ENCODE measurements at regions not wholly inside any gene's neighbourhood (a gene's known extent, or its start where the extent isn't known, plus 50 kb on each side); places are given as distances from the start of the nearest gene placed in this dataset.

DNA sequence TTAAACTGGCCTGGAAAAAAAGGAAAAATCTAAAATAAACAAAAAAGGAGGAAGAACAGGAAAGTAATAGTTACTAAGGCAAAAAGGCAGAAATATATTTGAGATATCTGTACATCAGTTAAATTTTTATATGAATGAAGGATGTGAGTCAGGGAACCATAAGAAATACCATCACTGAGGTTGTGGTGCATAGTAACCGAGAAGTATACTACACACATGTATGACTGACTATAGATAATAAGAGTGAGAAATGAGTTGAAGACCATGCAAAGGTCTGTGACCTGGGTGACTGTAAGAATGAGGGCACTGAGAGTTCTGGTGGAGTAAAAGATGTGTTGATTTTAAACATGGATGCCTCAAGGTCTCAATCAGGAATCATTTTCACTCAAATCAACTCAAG lies 220.6 kb upstream of the FAM241A start:
- no peak for DNase-seq
- Mint-ChIP-seq H3K27me3 (peaks cover 3% of the 10 kb centered on the region), H3K27ac (no peak overlapping the region), H3K9me3 (no peaks in the 10 kb centered on the region), H3K36me3 (ENCODE audit: low read depth) (no peaks in the 10 kb centered on the region), H3K4me1 (no peaks in the 10 kb centered on the region), H3K4me3 (no peak overlapping the region)
- POLR2A ChIA-PET, result no interaction called here
- CTCF ChIA-PET, result no interaction called here

DNA sequence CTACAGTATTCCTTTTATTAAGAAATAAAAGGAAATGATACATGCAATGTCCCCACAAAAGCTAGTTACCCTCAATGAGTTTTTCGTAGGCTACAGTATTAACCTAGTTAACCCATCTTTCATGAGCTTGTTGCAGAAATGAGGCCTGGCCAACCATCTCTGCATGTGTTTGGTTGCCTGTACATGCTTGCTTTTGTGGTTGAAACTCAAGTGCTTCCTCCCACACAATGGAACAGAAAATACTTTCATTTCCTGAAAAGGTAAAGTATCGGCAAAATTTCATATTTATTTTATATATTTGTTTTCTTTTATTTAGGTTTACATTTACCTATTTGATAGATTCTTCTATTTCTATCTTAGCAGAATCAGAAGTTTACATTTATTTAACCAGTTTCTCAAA lies 214.6 kb upstream of the FAM241A start:
- ChIA-PET POLR2A (no interaction called here), CTCF (no interaction called here)
- H3K27me3 Mint-ChIP-seq, result peaks cover 16% of the 10 kb centered on the region
- H3K27ac Mint-ChIP-seq, result no peak overlapping the region
- H3K4me1 Mint-ChIP-seq, result no peaks in the 10 kb centered on the region
- DNase-seq, result no peak
- no peaks in the 10 kb centered on the region for H3K9me3 Mint-ChIP-seq
- no peak overlapping the region for H3K4me3 Mint-ChIP-seq
- no peaks in the 10 kb centered on the region for H3K36me3 Mint-ChIP-seq (ENCODE audit: low read depth)

DNA sequence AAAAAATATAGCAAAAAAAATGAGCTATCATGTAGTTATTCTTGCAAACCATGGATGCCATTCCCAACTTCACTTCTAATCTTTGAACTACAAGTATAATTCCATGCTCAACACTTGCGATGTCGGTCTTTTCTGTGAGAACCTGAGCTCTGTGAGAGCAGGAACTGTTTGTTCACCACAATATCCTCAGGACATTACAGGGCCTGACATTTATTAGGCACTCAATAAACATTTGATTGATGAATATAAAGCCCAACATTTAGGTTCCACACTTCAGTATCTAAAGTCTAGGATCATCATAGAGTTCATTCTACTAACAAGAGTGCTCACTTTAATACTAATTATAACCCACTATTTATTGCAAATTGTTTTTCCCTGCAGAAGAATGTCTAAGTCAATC lies 211.6 kb upstream of the FAM241A start:
- H3K27me3 Mint-ChIP-seq, result peaks cover 16% of the 10 kb centered on the region
- no peaks in the 10 kb centered on the region for H3K9me3 Mint-ChIP-seq
- no peak overlapping the region for H3K4me3 Mint-ChIP-seq
- H3K4me1 Mint-ChIP-seq, result no peaks in the 10 kb centered on the region
- H3K36me3 Mint-ChIP-seq (ENCODE audit: low read depth), result no peaks in the 10 kb centered on the region
- ChIA-PET POLR2A (interaction anchor here (0.7 kb wide), 1 partner anchor 96 kb away, joined by 4 read pairs; no protein-coding TSS in a partner anchor), CTCF (no interaction called here)
- H3K27ac Mint-ChIP-seq, result no peak overlapping the region
- no peak for DNase-seq

DNA sequence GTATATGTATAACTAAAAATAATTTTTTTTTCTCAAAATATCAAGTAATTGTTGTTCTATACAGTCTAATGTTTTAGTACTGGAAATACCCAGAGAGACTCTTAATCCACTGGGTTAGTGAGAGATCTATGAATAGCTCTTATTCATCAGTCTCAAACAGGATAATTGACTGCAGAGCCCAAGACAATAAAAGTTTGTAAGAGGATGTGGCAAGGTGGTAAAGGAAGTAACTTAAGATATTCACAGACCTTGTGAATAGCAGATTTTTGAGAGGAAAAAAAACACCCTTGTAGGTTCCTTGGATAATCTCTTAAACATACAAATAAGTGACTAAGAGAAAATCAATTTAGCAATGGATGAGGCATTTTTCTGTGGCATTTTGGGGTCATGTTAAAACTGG lies 210.9 kb upstream of the FAM241A start:
- H3K27me3 Mint-ChIP-seq, result peaks cover 16% of the 10 kb centered on the region
- DNase-seq, result no peak
- no peak overlapping the region for H3K27ac Mint-ChIP-seq
- ChIA-PET CTCF (no interaction called here), POLR2A (interaction anchor here (0.7 kb wide), 1 partner anchor 96 kb away, joined by 4 read pairs; no protein-coding TSS in a partner anchor)
- H3K4me3 Mint-ChIP-seq, result no peak overlapping the region
- no peaks in the 10 kb centered on the region for H3K36me3 Mint-ChIP-seq (ENCODE audit: low read depth)
- H3K4me1 Mint-ChIP-seq, result no peaks in the 10 kb centered on the region
- H3K9me3 Mint-ChIP-seq, result no peaks in the 10 kb centered on the region

DNA sequence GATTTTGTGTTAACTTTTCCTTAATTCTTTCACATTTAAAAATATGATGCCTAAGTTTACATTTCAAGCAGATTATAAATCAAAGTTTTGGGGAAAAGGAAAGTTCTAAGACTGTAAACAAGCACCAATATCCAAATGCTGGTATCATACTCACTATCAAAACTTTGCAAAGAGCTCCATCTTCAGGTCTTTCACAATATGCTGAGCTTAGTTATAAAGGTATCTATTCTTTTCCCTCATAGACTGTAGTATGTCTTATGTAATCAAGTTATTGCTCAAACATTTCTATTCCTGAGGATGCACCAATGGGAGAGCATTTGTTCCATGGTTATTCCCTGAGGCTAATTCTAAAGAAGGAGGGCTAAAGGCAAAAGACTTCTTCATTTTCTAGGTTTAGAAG lies 207.9 kb upstream of the FAM241A start:
- H3K4me1 Mint-ChIP-seq, result no peaks in the 10 kb centered on the region
- H3K27ac Mint-ChIP-seq, result no peak overlapping the region
- H3K36me3 Mint-ChIP-seq (ENCODE audit: low read depth), result no peaks in the 10 kb centered on the region
- H3K9me3 Mint-ChIP-seq, result no peaks in the 10 kb centered on the region
- CTCF ChIA-PET, result no interaction called here
- DNase-seq, result no peak
- H3K4me3 Mint-ChIP-seq, result no peak overlapping the region
- POLR2A ChIA-PET, result no interaction called here
- H3K27me3 Mint-ChIP-seq, result peaks cover 8% of the 10 kb centered on the region

DNA sequence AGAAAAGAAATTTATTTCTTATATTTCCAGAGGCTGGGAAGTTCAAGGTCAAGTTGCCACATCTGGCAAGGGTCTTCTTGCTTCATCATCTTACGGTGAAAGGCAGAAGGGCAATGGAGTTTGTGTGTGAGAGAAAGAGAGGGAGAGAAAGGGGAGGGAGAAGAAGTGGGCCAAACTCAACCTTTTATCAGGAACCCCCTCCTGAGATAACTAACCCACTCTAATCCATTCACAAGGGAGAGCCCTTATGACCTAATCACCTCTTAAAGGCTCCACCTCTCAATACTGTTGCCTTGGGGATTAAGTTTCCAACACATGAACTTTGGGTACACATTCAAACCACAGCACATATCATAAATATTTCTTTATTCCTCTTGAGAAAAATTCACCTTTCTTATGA lies 203.3 kb upstream of the FAM241A start:
- Mint-ChIP-seq H3K27me3 (peaks cover 9% of the 10 kb centered on the region), H3K36me3 (ENCODE audit: low read depth) (no peaks in the 10 kb centered on the region), H3K4me1 (no peaks in the 10 kb centered on the region), H3K27ac (no peak overlapping the region), H3K4me3 (no peak overlapping the region), H3K9me3 (no peaks in the 10 kb centered on the region)
- CTCF ChIA-PET, result no interaction called here
- POLR2A ChIA-PET, result no interaction called here
- no peak for DNase-seq

DNA sequence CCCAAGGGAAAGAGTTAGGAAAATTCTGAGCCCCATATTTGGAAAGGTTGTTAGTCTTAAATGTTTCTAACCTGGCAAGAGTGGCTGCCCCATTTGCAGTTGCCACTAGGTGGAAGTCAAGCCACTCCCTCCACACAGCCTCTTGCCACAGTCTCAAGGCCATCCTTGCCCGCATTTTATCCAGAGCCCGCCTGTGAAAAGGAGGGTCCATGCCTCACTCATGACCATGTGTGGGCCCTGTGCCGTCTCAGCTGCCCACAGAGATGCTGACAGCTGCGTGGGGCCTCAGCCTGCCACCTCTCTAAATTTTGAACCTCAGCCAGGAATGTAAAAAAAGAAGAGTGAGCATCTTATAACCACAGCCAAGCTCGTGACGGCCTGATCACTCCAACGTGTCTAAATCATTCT lies 201.5 kb upstream of the FAM241A start:
- Mint-ChIP-seq H3K27me3 (peaks cover 7% of the 10 kb centered on the region), H3K4me3 (no peak overlapping the region), H3K36me3 (ENCODE audit: low read depth) (no peaks in the 10 kb centered on the region), H3K9me3 (no peaks in the 10 kb centered on the region), H3K4me1 (no peaks in the 10 kb centered on the region), H3K27ac (no peak overlapping the region)
- no peak for DNase-seq
- CTCF ChIA-PET, result interaction anchor here (1.2 kb wide), 1 partner anchor 31 kb away, joined by 4 read pairs; no protein-coding TSS in a partner anchor
- POLR2A ChIA-PET, result no interaction called here

DNA sequence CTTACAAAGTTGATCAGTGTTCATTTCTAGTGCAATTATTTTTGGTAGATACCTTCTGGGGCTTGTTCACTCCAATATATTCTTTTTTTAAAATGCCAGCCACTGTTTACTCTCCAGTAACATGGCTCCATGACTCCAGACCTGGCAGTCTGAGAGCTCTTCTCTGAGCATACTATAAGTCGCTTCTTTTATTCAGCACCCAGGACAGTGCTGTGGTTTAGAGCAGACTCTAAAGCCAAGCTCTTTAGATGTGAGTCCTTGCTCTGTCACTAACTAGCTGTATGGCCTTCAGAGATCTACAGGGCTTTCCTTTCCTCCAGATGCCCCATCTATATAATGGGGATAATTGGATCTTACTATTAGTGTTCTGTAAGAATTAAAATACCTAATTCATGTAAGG lies 200.2 kb upstream of the FAM241A start:
- CTCF ChIA-PET, result interaction anchor here (1.2 kb wide), 1 partner anchor 33 kb away, joined by 4 read pairs; no protein-coding TSS in a partner anchor

DNA sequence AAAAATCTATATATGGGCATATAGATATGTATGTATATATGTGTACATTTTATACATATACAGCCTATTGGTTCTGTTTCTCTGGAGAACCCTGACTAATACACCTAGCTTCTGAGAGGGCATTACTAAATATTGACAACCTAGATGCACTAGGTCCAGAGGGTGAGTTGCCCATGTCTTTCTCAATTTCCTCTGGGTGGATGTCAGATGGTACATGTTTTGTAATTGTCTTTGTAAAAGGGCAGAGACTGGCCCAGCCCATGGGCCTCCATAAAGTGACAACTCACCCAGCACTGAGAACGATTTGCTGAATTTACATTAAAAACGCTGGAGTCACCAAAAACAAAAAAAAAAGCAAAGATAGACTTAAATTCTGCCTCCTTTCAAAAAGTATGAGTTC lies 198.5 kb upstream of the FAM241A start:
- CTCF ChIA-PET, result interaction anchor here (0.7 kb wide), 1 partner anchor 166 kb away, joined by 3 read pairs; no protein-coding TSS in a partner anchor
- H3K4me1 Mint-ChIP-seq, result no peaks in the 10 kb centered on the region
- no peak for DNase-seq
- H3K27me3 Mint-ChIP-seq, result peaks cover 7% of the 10 kb centered on the region
- H3K4me3 Mint-ChIP-seq, result no peak overlapping the region
- no peaks in the 10 kb centered on the region for H3K9me3 Mint-ChIP-seq
- no peaks in the 10 kb centered on the region for H3K36me3 Mint-ChIP-seq (ENCODE audit: low read depth)
- POLR2A ChIA-PET, result no interaction called here
- no peak overlapping the region for H3K27ac Mint-ChIP-seq

More for the DNA sequence above, 200.2 kb upstream of the FAM241A start:
- DNase-seq, result no peak
- no peaks in the 10 kb centered on the region for H3K4me1 Mint-ChIP-seq
- peaks cover 7% of the 10 kb centered on the region for H3K27me3 Mint-ChIP-seq
- POLR2A ChIA-PET, result no interaction called here
- no peak overlapping the region for H3K27ac Mint-ChIP-seq
- no peak overlapping the region for H3K4me3 Mint-ChIP-seq
- H3K36me3 Mint-ChIP-seq (ENCODE audit: low read depth), result no peaks in the 10 kb centered on the region
- no peaks in the 10 kb centered on the region for H3K9me3 Mint-ChIP-seq

DNA sequence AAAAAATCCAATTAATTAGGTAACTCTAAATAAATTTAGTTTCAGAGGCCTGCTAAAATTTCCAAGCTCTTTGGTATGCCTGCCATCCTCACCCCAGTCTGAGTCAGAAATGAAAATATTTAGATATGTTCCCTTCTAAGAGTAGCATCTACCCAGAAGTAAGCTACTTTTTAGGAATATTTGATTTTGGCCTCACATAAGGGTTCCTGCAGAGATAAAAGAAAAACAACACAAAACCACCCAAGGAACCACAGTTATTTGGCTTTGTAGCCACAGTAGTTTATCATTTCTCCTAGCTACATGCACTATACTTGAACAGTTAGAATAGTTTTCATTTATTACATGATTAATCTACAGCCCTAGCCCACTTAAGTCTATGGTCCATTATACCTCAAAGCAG lies 192.6 kb upstream of the FAM241A start:
- ChIA-PET POLR2A (no interaction called here), CTCF (interaction anchor here (1.3 kb wide), 1 partner anchor 12 kb away, joined by 3 read pairs; no protein-coding TSS in a partner anchor)
- no peaks in the 10 kb centered on the region for H3K4me1 Mint-ChIP-seq
- H3K36me3 Mint-ChIP-seq (ENCODE audit: low read depth), result no peaks in the 10 kb centered on the region
- H3K27me3 Mint-ChIP-seq, result no peaks in the 10 kb centered on the region
- no peaks in the 10 kb centered on the region for H3K9me3 Mint-ChIP-seq
- no peak overlapping the region for H3K4me3 Mint-ChIP-seq
- DNase-seq, result no peak
- no peak overlapping the region for H3K27ac Mint-ChIP-seq

DNA sequence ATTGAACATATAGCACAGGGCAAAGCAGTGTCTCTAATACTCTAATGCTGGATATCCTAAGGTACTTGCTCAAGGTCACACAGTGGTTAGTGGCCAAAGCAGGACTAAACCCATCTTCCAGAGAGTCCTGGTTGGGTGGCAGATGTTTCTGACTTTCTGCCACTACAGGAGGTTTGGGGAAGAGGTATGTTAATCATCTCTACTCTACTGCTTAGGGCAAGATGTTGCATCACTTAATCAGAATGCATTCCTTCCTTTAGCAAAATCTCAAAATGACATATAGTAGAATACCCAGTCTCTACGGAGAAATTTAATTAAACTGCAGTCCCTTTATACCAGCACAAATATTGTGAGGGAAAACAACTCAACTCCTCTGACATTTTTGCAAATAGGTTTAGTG lies 190.7 kb upstream of the FAM241A start:
- Mint-ChIP-seq H3K36me3 (ENCODE audit: low read depth) (no peaks in the 10 kb centered on the region), H3K4me3 (no peak overlapping the region), H3K27me3 (no peaks in the 10 kb centered on the region), H3K9me3 (no peaks in the 10 kb centered on the region), H3K4me1 (no peaks in the 10 kb centered on the region), H3K27ac (no peak overlapping the region)
- ChIA-PET POLR2A (no interaction called here), CTCF (no interaction called here)
- DNase-seq, result no peak

DNA sequence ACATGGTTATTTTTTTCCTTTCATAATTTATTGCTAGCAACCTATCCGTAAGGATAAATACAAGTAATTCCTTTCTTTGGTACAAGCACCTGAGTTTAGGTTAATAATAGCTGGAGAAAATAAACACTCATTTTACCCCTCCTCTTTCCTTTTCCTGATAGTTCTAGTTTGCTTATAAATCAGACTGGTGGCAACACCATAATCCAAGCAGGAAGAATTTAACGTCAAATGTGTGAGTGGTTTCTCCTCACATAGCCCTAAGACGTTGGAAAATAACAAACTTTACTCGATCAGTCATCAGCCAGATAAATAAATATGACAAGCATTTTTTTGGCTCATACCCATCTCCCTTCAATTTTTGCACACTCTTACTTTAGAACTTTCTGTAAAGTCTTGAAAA lies 190.3 kb upstream of the FAM241A start:
- H3K4me1 Mint-ChIP-seq, result no peaks in the 10 kb centered on the region
- H3K27me3 Mint-ChIP-seq, result no peaks in the 10 kb centered on the region
- H3K4me3 Mint-ChIP-seq, result no peak overlapping the region
- H3K36me3 Mint-ChIP-seq (ENCODE audit: low read depth), result no peaks in the 10 kb centered on the region
- CTCF ChIA-PET, result no interaction called here
- POLR2A ChIA-PET, result no interaction called here
- H3K9me3 Mint-ChIP-seq, result no peaks in the 10 kb centered on the region
- H3K27ac Mint-ChIP-seq, result no peak overlapping the region
- no peak for DNase-seq

DNA sequence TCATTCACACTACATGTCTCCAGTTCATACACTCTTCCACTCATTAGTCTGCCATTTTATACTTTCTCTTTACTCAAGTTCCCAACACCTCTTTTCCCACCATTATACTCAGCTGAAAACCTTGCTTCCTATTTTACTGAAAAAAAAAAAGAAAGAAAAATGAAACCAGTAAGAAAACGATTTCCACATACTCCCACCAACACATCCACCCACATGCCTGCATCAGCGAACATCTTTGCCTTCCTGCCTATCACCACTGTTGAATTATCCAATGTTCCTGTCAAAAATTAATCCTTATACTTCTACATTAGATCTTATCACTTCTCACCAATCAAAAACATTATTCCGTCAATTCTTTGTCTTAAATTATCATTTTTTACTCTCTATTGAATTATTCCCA lies 188.1 kb upstream of the FAM241A start:
- Mint-ChIP-seq H3K27ac (no peak overlapping the region), H3K27me3 (no peaks in the 10 kb centered on the region), H3K36me3 (ENCODE audit: low read depth) (no peaks in the 10 kb centered on the region), H3K4me3 (no peak overlapping the region), H3K4me1 (no peaks in the 10 kb centered on the region), H3K9me3 (no peaks in the 10 kb centered on the region)
- ChIA-PET CTCF (no interaction called here), POLR2A (no interaction called here)
- DNase-seq, result no peak

DNA sequence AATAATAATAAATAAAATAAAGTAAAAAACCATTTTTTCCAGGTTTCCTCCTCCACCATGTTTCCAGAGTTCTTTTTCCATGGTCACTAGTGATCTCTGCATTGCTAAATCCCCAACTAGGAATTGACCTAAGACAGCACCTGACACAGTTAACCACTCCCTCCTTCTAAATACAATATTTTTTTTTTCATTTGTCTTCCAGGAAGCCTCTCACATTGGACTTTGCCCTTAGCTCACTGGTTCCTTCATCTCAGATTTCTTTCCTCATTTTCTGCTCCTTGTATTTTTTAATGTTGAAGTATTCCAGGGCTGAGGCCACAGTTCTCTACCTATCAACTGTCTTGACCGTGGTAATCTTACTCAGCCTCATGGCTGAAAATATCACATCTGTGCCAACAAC lies 187.3 kb upstream of the FAM241A start:
- Mint-ChIP-seq H3K9me3 (no peaks in the 10 kb centered on the region), H3K36me3 (ENCODE audit: low read depth) (no peaks in the 10 kb centered on the region), H3K27me3 (no peaks in the 10 kb centered on the region), H3K4me1 (no peaks in the 10 kb centered on the region), H3K4me3 (no peak overlapping the region), H3K27ac (no peak overlapping the region)
- no peak for DNase-seq
- ChIA-PET CTCF (no interaction called here), POLR2A (no interaction called here)

DNA sequence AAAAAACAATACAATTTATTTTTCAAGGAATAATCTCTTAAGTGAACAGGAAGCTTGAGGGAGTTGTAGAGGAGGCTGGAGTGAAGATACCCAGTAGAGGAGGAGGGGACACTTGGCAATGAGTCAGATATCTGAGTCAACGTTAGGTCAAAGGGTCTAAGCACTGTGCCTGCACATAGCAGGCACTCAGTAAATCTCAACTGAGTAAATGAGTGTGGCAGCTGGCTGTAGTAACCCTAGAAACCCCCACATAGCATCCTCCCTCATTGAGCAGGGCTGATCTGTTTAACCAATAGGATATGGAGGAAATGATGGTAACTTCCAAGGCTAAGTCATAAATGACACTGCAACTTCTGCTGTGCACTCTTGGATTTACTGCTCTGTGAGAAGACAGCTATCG lies 186.0 kb upstream of the FAM241A start:
- Mint-ChIP-seq H3K27ac (no peak overlapping the region), H3K4me1 (no peaks in the 10 kb centered on the region), H3K9me3 (no peaks in the 10 kb centered on the region), H3K27me3 (no peaks in the 10 kb centered on the region), H3K4me3 (no peak overlapping the region), H3K36me3 (ENCODE audit: low read depth) (no peaks in the 10 kb centered on the region)
- DNase-seq, result no peak
- POLR2A ChIA-PET, result no interaction called here
- CTCF ChIA-PET, result no interaction called here
